CD14-positive monocyte (primary cell): ENCODE measurements at regions not wholly inside any gene's neighbourhood (a gene's known extent, or its start where the extent isn't known, plus 50 kb on each side); places are given as distances from the start of the nearest gene placed in this dataset.

Source experiments
- DNase-seq, 3 donors: peaks; one replicate each; pipeline ENCODE4 v3.0.0-alpha.2; 2011 to 2022
- H2AFZ ChIP-seq: 2 replicates; pipeline ENCODE4 v1.6.0; 2012; ENCODE audit warnings: mild to moderate bottlenecking, low read depth, low read length, inconsistent platforms; ENCODE audit not compliant: insufficient read depth, poor library complexity, severe bottlenecking
- H3K27ac ChIP-seq, 2 donors: 1 replicate in 1 of 2; 2 replicates in 1 of 2; pipeline ENCODE4 v1.5.1; 2012 to 2013; ENCODE audit warnings: low read length in 2 of 2, control low read depth in 1 of 2, inconsistent platforms in 1 of 2, low read depth in 1 of 2, mild to moderate bottlenecking in 1 of 2
- H3K27me3 ChIP-seq, 2 donors: one replicate each; pipeline versions ENCODE4 v1.6.0 to v1.6.1; 2011 to 2013; ENCODE audit warnings: low read length in 2 of 2; ENCODE audit not compliant: control insufficient read depth in 2 of 2, insufficient read depth in 2 of 2
- H3K36me3 ChIP-seq, 2 donors: replicated peaks in 1 of 2; 1 replicate in 1 of 2; 2 replicates in 1 of 2; pipeline versions ENCODE4 v1.5.1 to v1.6.1; 2012 to 2013; ENCODE audit warnings: low read length in 2 of 2, control low read depth in 1 of 2, inconsistent platforms in 1 of 2, mild to moderate bottlenecking in 1 of 2; ENCODE audit not compliant: insufficient read depth in 2 of 2, control insufficient read depth in 1 of 2
- H3K4me1 ChIP-seq, 2 donors: 1 replicate in 1 of 2; 2 replicates in 1 of 2; pipeline versions ENCODE4 v1.5.1 to v1.6.1; 2012 to 2013; ENCODE audit warnings: low read length in 2 of 2, control low read depth in 1 of 2, inconsistent platforms in 1 of 2, mild to moderate bottlenecking in 1 of 2, moderate library complexity in 1 of 2; ENCODE audit not compliant: insufficient read depth in 2 of 2, control insufficient read depth in 1 of 2
- H3K4me2 ChIP-seq: replicated peaks from 2 replicates; pipeline ENCODE3; 2012; ENCODE audit warnings: low read length, moderate library complexity, mild to moderate bottlenecking; ENCODE audit not compliant: poor library complexity, severe bottlenecking; ENCODE audit errors: extremely low read depth
- H3K4me3 ChIP-seq, 3 experiments: fragments of 200-600 bp in 1 of 3; sonication (generic) in 1 of 3; replicated peaks in 1 of 3; 1 replicate in 2 of 3; 2 replicates in 1 of 3; pipeline ENCODE4 v1.5.1; 2011 to 2013; ENCODE audit warnings: low read length in 3 of 3, mild to moderate bottlenecking in 3 of 3, control low read depth in 2 of 3, low read depth in 2 of 3, inconsistent platforms in 1 of 3, moderate library complexity in 1 of 3
- H3K79me2 ChIP-seq: 2 replicates; pipeline ENCODE4 v1.6.0; 2012; ENCODE audit warnings: mild to moderate bottlenecking, control low read depth, inconsistent platforms, low read length, moderate library complexity; ENCODE audit not compliant: insufficient read depth
- H3K9ac ChIP-seq: 2 replicates; pipeline ENCODE4 v1.6.0; 2017; ENCODE audit warnings: low read length, mild to moderate bottlenecking; ENCODE audit not compliant: insufficient read depth, poor library complexity, severe bottlenecking
- H3K9me3 ChIP-seq, 2 donors: replicated peaks in 1 of 2; 1 replicate in 1 of 2; 2 replicates in 1 of 2; pipeline versions ENCODE4 v1.5.1 to v1.6.1; 2012 to 2013; ENCODE audit warnings: low read length in 2 of 2, control low read depth in 1 of 2; ENCODE audit not compliant: control insufficient read depth in 1 of 2, insufficient read depth in 1 of 2
- H4K20me1 ChIP-seq: 2 replicates; pipeline ENCODE4 v1.6.0; 2012; ENCODE audit warnings: mild to moderate bottlenecking, low read length, control low read depth, moderate library complexity; ENCODE audit not compliant: insufficient read depth
- H3K27ac Mint-ChIP-seq, 7 donors: one replicate each; pipeline ENCODE4 v1.8.0; 2020; ENCODE audit warnings: mild to moderate bottlenecking in 7 of 7, mixed read lengths in 7 of 7, moderate library complexity in 6 of 7, inconsistent platforms in 2 of 7
- H3K27me3 Mint-ChIP-seq, 3 donors: one replicate each; pipeline ENCODE4 v1.8.0; 2021 to 2022; ENCODE audit warnings: low read depth in 3 of 3, mild to moderate bottlenecking in 3 of 3, mixed read lengths in 3 of 3, moderate library complexity in 3 of 3, inconsistent platforms in 1 of 3
- H3K36me3 Mint-ChIP-seq, 2 donors: one replicate each; pipeline ENCODE4 v1.8.0; 2020; ENCODE audit warnings: mixed read lengths in 2 of 2, inconsistent platforms in 1 of 2, mild to moderate bottlenecking in 1 of 2
- H3K4me1 Mint-ChIP-seq: one replicate; pipeline ENCODE4 v1.8.0; 2020; ENCODE audit warnings: mild to moderate bottlenecking, mixed read lengths
- H3K4me3 Mint-ChIP-seq, 2 donors: one replicate each; pipeline ENCODE4 v1.8.0; 2020; ENCODE audit warnings: mild to moderate bottlenecking in 2 of 2, mixed read lengths in 2 of 2, moderate library complexity in 1 of 2
- H3K9me3 Mint-ChIP-seq, 7 donors: one replicate each; pipeline ENCODE4 v1.8.0; 2020 to 2022; ENCODE audit warnings: mixed read lengths in 7 of 7, mild to moderate bottlenecking in 6 of 7, moderate library complexity in 6 of 7, inconsistent platforms in 2 of 7
- CTCF ChIP-seq: fragments of 200-600 bp; IDR thresholded peaks from one replicate; pipeline ENCODE4 v1.8.0; 2022; ENCODE audit warnings: antibody characterized with exemption, mild to moderate bottlenecking
- WGBS: methylation state at CpG from one replicate; pipeline ENCODE4 v1.1.5; 2013; ENCODE audit warnings: missing lambda C conversion rate; ENCODE audit not compliant: insufficient coverage; 5-methylcytosine and 5-hydroxymethylcytosine counted together
- intact Hi-C, 2 donors: fragments of 100-400 bp; cut with micrococcal nuclease; formaldehyde crosslinking; loops; one replicate each; pipeline versions ENCODE4 v1.15.0 to v1.15.1; 2023

- no peaks in the 10 kb centered on the region for H3K36me3 ChIP-seq
- peaks cover 0 to 10% of the 10 kb centered on the region in 2 donors for H3K9me3 ChIP-seq
- peaks cover 0 to 3% (median 0%) of the 10 kb centered on the region in 3 donors for H3K27me3 Mint-ChIP-seq
- H4K20me1 ChIP-seq: no peaks in the 10 kb centered on the region
- no peaks in the 10 kb centered on the region for H3K79me2 ChIP-seq
- no peaks in the 10 kb centered on the region for H3K27me3 ChIP-seq
- no peak overlapping the region for H3K4me2 ChIP-seq
- no peaks in the 10 kb centered on the region for H3K36me3 Mint-ChIP-seq
- no peak overlapping the region for H3K27ac Mint-ChIP-seq
- no peak overlapping the region for H3K9ac ChIP-seq
- no peak for TF ChIP-seq CTCF
- no peak overlapping the region for H3K4me3 Mint-ChIP-seq
- H3K27ac ChIP-seq: no peak overlapping the region
- H3K4me1 Mint-ChIP-seq: no peaks in the 10 kb centered on the region
- no peak overlapping the region for H3K4me3 ChIP-seq
- WGBS: no CpG with 5 or more reads among the region's 2 CpGs
- intact Hi-C loops: no loop called here
- DNase-seq: no peak
- peaks cover 3 to 12% (median 5%) of the 10 kb centered on the region in 7 donors for H3K9me3 Mint-ChIP-seq
- H3K4me1 ChIP-seq: no peaks in the 10 kb centered on the region
- H2AFZ ChIP-seq: no peak overlapping the region
Measured at GRCh38 chr15:87225436-87225835, 1031.1 kb downstream of the NTRK3 start.

GRCh38 chr15:87224404-87224803 lies 1032.1 kb downstream of the NTRK3 start:
- no peaks in the 10 kb centered on the region for H3K36me3 ChIP-seq
- H4K20me1 ChIP-seq: no peaks in the 10 kb centered on the region
- intact Hi-C loops: no loop called here
- no peaks in the 10 kb centered on the region for H3K79me2 ChIP-seq
- no peak overlapping the region for H3K9ac ChIP-seq
- Mint-ChIP-seq H3K9me3 (peaks cover 2 to 12% (median 3%) of the 10 kb centered on the region in 7 donors), H3K4me1 (no peaks in the 10 kb centered on the region), H3K27ac (no peak overlapping the region), H3K36me3 (no peaks in the 10 kb centered on the region), H3K4me3 (no peak overlapping the region), H3K27me3 (peaks cover 0 to 3% (median 0%) of the 10 kb centered on the region in 3 donors)
- TF ChIP-seq CTCF: no peak
- H3K4me3 ChIP-seq: no peak overlapping the region
- H3K9me3 ChIP-seq: peaks cover 0 to 10% of the 10 kb centered on the region in 2 donors
- H3K4me1 ChIP-seq: no peaks in the 10 kb centered on the region
- WGBS: 75% methylated on average over 2 of the region's 3 CpGs
- H3K4me2 ChIP-seq: no peak overlapping the region
- no peak overlapping the region for H2AFZ ChIP-seq
- no peaks in the 10 kb centered on the region for H3K27me3 ChIP-seq
- no peak overlapping the region for H3K27ac ChIP-seq
- DNase-seq: no peak
